ENCODE measurements at regions not wholly inside any gene's neighbourhood (a gene's known extent, or its start where the extent isn't known, plus 50 kb on each side); places are given as distances from the start of the nearest gene placed in this dataset.

- TF ChIP-seq, protein P1, sequence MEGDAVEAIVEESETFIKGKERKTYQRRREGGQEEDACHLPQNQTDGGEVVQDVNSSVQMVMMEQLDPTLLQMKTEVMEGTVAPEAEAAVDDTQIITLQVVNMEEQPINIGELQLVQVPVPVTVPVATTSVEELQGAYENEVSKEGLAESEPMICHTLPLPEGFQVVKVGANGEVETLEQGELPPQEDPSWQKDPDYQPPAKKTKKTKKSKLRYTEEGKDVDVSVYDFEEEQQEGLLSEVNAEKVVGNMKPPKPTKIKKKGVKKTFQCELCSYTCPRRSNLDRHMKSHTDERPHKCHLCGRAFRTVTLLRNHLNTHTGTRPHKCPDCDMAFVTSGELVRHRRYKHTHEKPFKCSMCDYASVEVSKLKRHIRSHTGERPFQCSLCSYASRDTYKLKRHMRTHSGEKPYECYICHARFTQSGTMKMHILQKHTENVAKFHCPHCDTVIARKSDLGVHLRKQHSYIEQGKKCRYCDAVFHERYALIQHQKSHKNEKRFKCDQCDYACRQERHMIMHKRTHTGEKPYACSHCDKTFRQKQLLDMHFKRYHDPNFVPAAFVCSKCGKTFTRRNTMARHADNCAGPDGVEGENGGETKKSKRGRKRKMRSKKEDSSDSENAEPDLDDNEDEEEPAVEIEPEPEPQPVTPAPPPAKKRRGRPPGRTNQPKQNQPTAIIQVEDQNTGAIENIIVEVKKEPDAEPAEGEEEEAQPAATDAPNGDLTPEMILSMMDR (IDR thresholded peaks at IDR 0.05), result no peak
- no peak for TF ChIP-seq POLR2A (IDR thresholded peaks at IDR 0.05)
These were observed 120.7 kb upstream of the BANK1 start for GRCh38 chr4:101669832-101670188.
